GM18909 (cell line): ENCODE measurements at regions not wholly inside any gene's neighbourhood (a gene's known extent, or its start where the extent isn't known, plus 50 kb on each side); places are given as distances from the start of the nearest gene placed in this dataset.
A peak's percentile ranks its signal among the peaks of the same experiment; 100 is the strongest.

Experiments
- ATAC-seq: cut with Tn5 transposase; IDR thresholded peaks from one replicate; pipeline ENCODE4 v1.9.1; 2021; ENCODE audit warnings: mild to moderate bottlenecking; ENCODE audit not compliant: unreplicated experiment, poor library complexity

DNA sequence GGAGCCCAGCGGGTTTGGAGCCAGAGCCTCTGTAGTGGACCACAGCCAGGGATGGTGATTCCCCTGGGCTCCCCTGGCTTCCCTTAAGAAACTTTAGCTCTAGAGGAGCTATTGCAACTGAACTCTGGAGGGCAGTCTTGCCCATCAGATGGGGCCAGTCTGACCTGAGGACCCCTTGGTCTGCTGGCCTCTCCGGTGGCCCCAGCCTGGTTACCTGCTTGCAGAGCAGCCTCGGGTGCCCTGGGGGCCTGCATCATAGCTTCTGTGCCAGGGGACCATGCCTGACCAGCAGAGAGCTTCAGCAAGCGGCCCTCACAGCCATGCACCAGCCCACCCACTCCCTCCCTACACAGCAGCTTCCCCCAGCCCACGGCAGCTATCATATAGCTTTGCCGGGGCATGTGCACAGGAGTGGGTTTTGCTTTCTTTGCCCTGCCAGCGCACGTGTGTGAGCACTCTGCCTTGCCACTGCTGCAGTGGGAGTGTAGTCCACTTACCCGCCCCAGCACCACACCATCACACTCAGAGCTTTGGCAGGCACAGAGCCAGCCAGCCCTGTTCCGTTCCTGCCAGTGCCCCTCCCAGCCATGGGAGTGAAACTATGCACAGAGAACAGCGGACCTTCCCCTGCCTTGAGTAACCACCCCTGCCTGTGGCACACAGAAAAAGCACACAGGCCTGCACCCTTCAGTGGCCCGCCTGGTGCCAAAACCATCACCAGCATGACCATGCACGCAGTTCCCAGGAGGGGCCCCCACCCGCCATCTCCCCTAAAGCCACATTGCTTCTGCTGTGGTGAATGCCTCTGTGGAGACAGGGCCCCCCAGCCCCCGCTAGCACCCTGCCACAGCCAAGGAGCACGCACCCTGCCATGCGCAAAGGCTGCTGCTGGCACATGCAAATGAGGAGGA is 442.9 kb upstream of the NEGR1 start:
- no peak for ATAC-seq

DNA sequence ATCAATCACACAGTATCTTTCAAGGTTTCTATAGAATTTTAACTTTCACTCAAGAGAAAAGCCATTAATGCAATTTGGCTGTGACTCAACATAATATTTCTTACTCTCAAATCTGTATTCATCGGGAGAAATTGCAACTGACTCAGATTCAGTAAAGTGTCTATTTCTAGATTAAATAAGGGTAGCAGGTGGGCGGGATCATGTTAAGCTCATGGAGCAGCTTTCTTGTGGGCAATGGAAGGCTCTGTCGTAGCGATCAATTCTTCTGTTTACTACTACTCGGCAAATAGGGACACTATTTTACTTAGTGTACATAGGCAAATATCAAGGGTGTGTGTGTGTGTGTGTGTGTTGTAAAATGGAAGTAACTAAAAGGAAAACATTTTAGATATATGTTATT is 423.6 kb upstream of the NEGR1 start:
- ATAC-seq: no peak

DNA sequence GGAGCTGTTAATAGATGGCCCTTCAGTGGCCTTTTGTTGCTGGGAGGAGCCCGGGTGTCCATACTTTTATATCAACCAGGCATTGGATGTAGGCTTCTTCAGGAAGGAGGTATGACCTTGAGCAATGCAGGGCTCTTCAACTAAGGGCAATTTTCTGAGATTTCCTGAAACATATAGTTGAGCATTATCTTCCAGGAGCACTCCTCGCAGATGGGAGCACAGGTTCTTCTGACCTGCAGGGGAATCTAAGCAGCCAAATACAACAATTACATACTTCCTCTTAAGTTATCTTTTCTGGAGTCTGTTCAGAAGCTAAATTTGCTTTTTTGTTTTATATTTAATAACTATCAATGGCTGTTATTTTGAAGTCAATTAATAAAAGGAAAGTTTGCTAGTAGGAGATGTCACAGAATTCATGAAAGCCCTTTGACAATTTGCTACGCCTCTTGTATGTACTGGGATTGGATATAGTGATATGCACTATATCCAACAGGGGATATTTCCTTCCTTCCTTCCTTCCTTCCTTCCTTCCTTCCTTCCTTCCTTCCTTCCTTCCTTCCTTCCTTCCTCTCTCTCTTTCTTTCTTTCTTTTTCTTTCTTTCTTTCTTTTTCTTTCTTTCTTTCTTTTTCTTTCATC is 422.6 kb upstream of the NEGR1 start:
- no peak for ATAC-seq

DNA sequence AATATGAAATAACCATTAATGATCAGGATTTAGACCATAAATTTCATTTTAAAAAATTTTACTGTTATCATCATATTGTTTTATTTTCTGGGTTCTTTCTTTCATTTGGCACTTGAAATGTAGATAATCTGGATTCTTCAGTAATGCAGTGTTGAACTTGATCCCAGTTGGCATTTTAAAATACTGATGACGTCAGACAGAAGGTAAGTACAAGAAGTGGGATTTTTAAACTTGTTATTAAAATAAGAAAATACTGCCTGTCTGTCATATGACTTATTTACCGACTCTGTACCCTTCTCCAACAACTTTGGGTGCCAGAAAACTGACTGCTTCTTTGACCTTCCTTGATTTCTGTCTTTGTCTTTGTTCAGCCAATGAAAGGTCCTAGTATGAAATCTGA is 415.1 kb upstream of the NEGR1 start:
- no peak for ATAC-seq

DNA sequence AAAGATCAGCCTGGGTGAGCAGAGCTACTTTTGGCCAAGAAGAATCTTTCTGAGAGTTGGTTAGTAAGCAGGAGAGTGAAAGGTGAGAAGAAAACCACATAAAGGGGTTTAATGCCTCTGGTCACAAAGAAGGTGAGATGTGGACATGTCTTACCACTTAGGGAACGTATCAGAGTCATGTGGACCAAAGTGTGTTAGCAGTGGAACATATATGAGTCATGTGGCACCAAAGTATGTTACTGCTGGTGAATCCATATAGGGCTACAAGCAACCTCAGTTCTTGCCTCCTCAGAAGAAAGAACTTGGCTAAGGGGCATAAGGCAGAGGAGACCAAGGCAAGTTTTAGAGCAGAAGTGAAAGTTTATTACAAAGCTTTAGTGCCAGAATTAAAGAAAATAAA is 411.6 kb upstream of the NEGR1 start:
- no peak for ATAC-seq

DNA sequence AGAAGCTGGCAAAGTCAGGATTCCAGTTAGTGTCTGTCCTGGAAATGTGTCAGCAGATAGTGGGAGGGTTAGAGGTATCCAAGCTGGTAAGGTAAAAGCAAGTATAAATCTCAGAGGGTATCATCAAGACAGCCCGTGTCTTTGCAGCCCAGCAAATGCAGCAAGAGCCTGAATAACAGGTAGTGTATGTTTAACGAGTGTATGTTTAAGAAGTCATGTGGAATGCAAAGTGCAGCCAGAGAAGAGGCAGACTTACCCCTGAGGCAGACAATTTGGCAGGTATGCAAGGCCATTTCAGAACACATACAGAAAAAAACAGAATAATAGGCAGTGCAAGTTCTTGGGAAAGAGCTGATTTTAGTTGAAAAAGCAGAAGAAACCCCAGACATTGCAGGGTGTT is 411.0 kb upstream of the NEGR1 start:
- no peak for ATAC-seq

DNA sequence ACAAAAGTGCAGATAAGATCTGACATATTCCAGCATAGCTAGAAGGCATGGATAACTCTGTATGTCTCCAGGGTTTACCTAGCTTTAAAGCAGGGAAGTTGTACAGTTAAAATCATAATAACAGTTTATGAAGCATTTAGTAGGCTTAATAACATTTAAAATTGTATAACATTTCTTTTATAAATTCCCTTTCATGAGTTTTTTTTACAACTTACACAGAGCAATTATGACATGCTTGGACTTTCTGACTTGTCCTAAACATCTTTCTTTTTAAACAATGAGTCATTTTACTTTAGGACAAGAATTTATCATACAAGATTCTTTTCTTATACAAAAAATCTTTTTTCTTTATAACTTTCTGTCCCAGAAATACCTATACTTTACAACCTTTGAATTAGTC is 408.5 kb upstream of the NEGR1 start:
- no peak for ATAC-seq

DNA sequence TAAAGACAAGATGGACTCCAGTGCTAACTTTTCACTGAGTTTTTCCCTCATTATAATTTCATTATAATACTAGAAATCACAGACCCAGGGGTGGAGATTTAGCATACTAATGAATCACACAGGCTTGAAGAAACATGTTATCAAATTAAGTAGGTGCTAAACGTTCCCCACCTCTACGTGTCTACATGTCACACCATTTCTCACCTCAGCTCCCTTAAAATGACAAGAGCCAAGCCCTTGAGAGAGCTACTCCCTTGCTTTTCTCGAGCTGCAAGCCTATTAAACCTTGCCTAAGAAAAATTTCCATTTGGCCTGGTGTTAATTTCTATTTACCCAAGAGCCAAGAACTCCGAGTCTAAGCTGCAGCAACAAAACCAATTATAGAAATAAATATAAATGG is 396.3 kb upstream of the NEGR1 start:
- no peak for ATAC-seq

DNA sequence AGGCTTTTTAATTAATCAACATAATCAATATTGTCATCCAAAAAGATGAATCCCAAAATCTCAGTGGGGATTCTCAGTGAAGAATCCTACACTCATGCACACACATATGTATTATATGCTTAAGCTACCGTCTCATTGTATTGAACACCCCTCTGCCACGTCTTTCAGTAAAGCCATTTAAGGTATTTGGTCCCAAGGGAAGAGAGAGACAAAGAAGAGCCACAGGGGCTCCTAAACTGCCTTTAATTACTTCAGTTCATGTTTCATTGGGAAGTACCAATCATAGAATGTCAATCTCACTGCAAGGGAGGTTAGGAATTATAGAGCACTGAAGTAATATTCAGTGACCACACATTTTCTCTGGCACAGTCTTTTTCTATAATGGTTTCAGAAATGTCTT is 388.6 kb upstream of the NEGR1 start:
- ATAC-seq: no peak

DNA sequence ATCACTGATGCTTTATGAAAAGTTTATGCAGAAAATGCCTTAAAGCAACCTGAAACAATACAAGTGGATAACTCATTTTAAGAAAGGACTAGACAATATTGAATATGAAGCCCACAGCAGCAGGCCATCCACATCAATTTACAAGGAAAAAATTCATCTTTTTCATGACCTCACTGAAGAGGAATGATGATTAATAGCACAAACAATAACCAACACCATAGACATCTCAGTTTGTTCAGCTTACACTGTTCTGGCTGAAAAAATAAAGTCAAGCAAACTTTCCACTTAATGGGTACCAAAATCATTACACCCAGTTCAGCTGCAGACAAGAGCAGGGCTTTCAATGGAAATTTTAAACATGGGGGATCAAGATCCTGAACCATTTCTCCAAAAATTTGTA is 380.6 kb upstream of the NEGR1 start:
- no peak for ATAC-seq

DNA sequence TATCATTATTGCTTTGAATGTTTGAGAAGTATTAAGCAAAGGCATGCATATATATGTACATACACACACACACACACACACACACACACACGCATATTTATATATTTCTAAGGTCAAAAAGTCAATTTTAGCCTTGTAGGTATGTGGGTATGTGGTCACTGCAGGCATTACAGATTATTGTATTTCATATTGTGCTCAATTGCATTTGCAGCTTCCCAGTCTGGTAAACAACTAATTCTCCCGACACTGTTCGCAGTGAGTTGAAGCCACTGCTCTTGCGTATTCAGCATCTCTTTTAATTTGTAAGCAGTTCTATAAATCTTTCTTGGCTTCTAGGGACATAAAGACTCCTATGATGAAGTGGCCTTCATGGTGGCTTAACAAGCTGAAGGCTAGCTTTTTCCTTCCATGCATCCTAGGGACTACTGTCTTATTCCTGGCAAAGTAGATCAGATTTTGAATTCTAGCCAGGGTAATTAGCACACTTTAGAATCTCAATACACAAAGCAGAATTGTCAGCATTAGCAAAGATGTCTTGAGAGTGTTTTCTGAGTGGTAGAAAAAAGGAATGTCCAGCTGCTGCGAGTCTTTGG is 368.6 kb upstream of the NEGR1 start:
- ATAC-seq: no peak

DNA sequence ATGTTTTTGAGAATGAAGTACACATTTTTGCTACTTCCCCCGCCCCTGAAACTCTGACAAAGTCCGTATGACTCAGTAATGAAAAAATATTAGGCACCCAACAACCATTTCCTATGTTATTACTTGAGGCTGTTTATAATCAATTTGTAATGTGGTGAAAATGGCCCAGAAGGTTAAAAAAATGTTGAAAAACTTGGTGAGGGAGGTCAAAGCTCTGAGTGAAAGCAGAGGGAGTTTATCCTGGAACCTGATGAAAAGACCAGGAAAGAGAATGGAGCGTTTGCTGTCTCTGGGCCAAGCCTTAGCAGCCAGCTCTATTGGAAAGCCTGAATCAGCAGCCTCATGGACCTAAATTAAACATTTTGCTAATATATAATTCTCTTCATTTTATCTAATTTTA is 367.7 kb upstream of the NEGR1 start:
- ATAC-seq: no peak

DNA sequence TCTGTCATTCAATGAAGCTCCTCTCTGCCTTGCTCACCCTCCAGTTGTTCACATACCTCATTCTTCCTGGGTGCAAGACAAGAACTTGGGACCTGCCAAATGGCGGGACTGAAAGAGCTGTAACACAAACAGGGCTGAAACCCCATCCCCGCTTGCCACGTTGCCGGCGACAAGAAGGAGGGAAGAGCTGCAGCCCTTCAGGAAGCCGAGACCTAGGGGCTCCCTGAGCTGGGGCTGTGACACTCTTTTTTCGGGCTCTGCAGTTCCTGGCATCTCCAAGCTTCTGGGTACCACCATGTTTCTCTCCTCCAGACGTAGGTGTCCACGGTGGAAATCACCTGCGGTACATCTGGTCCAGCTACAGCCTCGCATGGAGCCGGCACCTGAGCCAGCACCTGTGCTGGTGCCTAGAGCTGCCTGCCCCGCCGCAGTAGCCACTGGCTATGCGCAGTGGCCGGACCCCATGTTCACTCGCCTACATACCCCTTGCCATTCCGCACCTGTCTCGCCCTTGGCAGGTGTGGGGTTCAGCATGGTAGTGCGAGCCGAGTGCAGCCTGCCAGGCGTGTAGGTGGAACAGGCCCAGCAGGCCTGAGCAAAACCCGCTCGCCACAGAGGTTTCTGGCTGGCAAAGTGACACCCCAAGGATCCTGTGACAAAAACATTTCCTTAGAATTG is 367.0 kb upstream of the NEGR1 start:
- ATAC-seq: no peak

DNA sequence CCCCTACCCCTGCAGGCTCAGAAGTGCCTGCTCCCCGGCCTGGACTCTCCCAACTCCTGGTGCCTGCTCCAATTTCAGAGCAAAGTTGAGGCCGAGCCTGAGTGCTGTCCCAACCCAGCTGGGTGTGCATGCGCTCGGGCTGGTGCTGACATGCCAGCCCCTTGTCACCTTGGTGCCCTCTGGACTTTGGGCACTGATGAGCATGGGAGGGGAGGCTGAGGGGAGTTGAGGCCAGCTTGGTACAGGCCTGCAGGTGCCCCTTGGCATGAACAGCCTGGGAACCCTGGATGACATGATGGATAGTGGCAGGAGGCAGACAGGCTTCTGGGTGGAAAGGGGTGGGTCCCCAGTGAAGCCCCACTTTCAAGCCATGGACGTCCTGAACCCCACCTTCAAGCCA is 366.1 kb upstream of the NEGR1 start:
- no peak for ATAC-seq

DNA sequence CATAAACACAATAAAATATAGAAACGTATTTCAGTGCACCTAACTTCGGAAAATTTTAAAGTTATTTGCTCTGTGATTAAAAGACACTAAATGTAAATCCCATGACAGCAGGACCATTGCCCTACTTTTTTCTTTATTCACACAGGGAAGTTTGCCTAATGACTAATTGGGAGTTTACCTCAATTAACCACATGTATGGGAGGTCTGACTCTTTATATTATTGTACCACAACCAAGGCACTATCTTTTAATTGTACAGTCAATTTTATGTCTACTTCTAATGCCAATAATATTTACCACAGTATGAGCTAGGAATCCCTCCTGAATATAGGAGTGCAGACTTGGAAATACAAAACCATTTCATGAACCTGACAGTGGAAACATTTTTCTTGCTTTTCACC is 360.8 kb upstream of the NEGR1 start:
- ATAC-seq: no peak

DNA sequence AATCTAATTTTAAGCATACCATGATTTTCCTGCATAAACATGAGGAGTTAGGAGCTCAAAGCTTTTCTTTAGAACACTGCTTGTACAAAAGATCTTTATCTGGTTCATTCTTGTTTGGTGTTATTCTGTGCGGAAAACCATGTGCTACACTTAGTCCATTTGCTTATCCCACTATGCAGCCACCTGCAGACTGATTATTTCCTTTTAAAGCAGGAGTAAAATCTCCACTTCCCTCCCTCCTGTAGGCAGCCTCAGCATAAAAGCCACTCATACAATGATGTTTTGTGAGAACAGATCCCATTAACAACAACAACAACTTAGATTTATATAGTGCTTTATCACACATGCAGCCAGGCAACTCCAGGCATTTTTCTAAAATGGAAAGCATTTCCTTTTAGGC is 355.3 kb upstream of the NEGR1 start:
- ATAC-seq: no peak

DNA sequence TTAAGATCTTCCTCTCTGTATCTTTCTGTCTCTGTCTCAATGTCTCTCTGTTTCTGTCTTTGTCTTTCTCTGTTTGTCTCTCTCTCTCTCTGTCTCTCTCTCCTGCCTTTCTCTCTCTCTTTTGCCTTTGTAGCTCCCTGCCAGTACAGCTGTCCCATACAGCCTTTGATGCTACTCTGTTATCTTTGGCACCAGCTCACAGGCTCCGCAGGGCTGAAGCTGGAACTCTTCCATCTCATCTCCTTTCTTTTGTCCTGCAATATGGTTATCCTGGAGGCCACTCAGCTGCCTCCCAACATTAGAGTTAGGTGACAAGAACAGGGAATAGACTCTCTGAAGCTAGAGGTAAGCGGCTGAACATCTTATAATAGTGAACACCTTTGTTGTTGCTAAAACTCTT is 354.3 kb upstream of the NEGR1 start:
- ATAC-seq: no peak

DNA sequence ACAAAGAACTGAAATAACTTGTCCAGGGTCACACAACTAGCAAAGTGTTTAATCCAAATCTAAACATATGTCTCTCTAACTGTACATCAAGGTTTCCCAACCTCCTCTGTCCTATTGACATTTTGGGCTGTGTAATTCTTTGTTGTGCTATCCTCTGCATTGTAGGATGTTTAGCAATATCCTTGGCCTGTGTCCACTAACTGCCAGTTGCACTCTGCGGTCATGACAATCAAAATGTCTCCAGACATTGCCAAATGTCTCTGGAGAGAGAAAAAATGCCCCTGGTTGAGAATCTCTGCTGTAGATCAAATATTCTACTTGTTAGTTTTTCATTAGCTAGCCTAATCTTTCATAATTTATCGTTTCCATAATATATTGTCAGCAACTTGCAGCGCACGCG is 353.4 kb upstream of the NEGR1 start:
- ATAC-seq: no peak

DNA sequence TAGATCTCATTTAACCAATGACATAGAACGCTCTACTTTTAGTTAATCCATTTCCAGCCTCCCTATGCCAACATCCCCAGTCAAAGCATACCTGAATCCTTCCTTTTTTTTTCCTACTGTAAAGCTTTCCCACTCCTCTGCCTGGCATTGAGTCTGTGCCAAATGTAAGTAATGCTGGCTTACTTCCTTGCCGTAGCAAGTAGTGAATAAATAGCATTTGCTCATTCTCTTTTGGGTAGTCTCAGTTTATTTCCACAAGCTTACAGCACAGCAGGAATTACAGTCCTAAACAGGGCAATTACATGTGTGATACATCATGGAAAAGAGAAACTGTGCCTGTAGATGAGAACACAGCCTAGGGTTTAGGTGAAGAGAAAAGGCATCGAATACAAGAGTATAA is 352.6 kb upstream of the NEGR1 start:
- ATAC-seq: no peak

DNA sequence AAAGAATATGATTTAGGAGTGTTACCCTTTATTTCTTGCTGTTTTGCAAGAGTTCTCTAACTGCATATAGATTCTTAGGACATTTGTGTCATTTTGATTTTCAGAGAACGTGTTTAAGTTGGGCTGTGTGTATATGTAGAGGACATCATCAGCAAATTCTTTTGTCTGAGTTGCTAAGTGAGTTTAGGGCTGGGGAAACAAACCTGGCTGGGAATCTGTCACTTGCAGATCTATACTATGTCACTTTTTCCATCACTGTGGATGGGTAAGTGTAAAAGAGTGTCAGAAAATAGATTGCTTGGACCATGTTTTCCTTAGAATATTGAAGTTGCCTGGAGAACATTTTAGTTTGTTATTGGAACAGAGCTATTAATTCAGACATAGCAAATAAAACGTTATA is 349.1 kb upstream of the NEGR1 start:
- no peak for ATAC-seq

DNA sequence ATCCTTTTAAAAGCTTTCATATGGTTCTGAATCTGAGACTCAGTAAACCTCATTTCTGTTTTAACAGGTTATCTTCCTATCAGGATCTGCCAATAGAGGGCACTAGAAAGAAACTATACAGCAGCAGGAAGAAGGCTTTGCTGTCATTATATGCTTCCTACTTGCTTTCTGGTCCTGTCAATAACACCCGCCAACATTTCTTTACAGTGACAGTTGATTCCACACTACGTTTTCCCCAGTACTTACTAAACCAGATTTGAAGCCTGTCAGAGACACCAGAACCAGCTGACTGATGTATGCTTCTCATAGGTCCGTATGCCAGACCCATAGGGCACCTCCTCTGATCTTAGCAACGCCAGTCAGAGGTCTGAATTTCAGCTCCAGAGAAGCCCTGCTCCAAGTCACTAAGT is 341.0 kb upstream of the NEGR1 start:
- peak; percentile 88 for ATAC-seq
